ENCODE measurements at regions not wholly inside any gene's neighbourhood (a gene's known extent, or its start where the extent isn't known, plus 50 kb on each side); places are given as distances from the start of the nearest gene placed in this dataset.

- ChIA-PET RAD21 (ENCODE audit: low non-redundant PET in 1 of 2, low total read pairs in 2 of 2, uncharacterized antibody in 2 of 2, unreplicated experiment in 2 of 2) (no interaction called here), POLR2A (no interaction called here), CTCF (no interaction called here)
- no peak overlapping the region for H3K9ac ChIP-seq (ENCODE audit: low read length)
- no peak for ATAC-seq
- no TSS peak for BruUV-seq (replicated peaks)
- no peaks in the 10 kb centered on the region for H3K4me1 ChIP-seq (ENCODE audit: control insufficient read depth in 1 of 2, insufficient read depth in 2 of 2, low read length in 2 of 2)
- H2AFZ ChIP-seq (ENCODE audit: low read depth, low read length, poor library complexity, severe bottlenecking): no peak overlapping the region
- no peaks in the 10 kb centered on the region for H4K20me1 ChIP-seq (ENCODE audit: insufficient read depth)
- no peak overlapping the region for H3K4me3 ChIP-seq (replicated peaks in 1 of 2; ENCODE audit: low read depth in 1 of 2, low read length in 2 of 2)
- intact Hi-C loops (cut with micrococcal nuclease): no loop called here
- H3K9me3 ChIP-seq (ENCODE audit: control insufficient read depth in 1 of 2, insufficient read depth in 1 of 2, low read depth in 1 of 2, low read length in 2 of 2): peaks cover 0 to 4% of the 10 kb centered on the region in 2 experiments; a peak in 1 of 4 replicates
- H3K9me2 ChIP-seq (ENCODE audit: insufficient read depth): no peaks in the 10 kb centered on the region
- no peaks in the 10 kb centered on the region for H3K36me3 ChIP-seq (ENCODE audit: control insufficient read depth in 1 of 2, insufficient read depth in 2 of 2, low read length in 2 of 2)
- DNase-seq (ENCODE audit: low read depth, low spot score): no peak
- TF ChIP-seq SP1 (IDR thresholded peaks at IDR 0.05; ENCODE audit: low read depth) (no peak), ZFX (IDR thresholded peaks at IDR 0.05) (no peak), ATF3 (IDR thresholded peaks at IDR 0.05) (no peak), SIN3A (IDR thresholded peaks at IDR 0.05; ENCODE audit: low read depth) (no peak), POLR2AphosphoS5 (IDR thresholded peaks at IDR 0.05; ENCODE audit: low read depth, low read length) (no peak), EGR1 (IDR thresholded peaks at IDR 0.05; ENCODE audit: low read depth) (no peak), MAX (IDR thresholded peaks at IDR 0.05) (no peak), EZH2phosphoT487 (IDR thresholded peaks at IDR 0.05; ENCODE audit: borderline replicate concordance) (no peak), ELF1 (IDR thresholded peaks at IDR 0.05; ENCODE audit: borderline replicate concordance, low read depth) (no peak), CEBPB (IDR thresholded peaks at IDR 0.05; ENCODE audit: low read depth) (no peak)
- H3K27me3 ChIP-seq (ENCODE audit: insufficient read depth, low read length): no peaks in the 10 kb centered on the region
- H3K4me2 ChIP-seq (ENCODE audit: low read length): no peak overlapping the region
- H3K79me2 ChIP-seq (ENCODE audit: insufficient read depth, low read length): no peaks in the 10 kb centered on the region
- no peak overlapping the region for H3K27ac ChIP-seq (ENCODE audit: low read depth, low read length)
Observed at GRCh38 chr10:83632701-83633100, 506.6 kb upstream of the GHITM start.

- Histone ChIP-seq H3K79me2 (ENCODE audit: insufficient read depth, low read length) (no peaks in the 10 kb centered on the region), H3K27ac (ENCODE audit: low read depth, low read length) (no peak overlapping the region), H3K9ac (ENCODE audit: low read length) (no peak overlapping the region), H3K9me3 (ENCODE audit: control insufficient read depth in 1 of 2, insufficient read depth in 1 of 2, low read depth in 1 of 2, low read length in 2 of 2) (peaks cover 0 to 4% of the 10 kb centered on the region in 2 experiments; a peak in 1 of 4 replicates), H3K9me2 (ENCODE audit: insufficient read depth) (no peaks in the 10 kb centered on the region), H3K4me2 (ENCODE audit: low read length) (no peak overlapping the region), H2AFZ (ENCODE audit: low read depth, low read length, poor library complexity, severe bottlenecking) (no peak overlapping the region), H3K4me3 (replicated peaks in 1 of 2; ENCODE audit: low read depth in 1 of 2, low read length in 2 of 2) (no peak overlapping the region), H3K4me1 (ENCODE audit: control insufficient read depth in 1 of 2, insufficient read depth in 2 of 2, low read length in 2 of 2) (no peaks in the 10 kb centered on the region), H3K27me3 (ENCODE audit: insufficient read depth, low read length) (no peaks in the 10 kb centered on the region), H3K36me3 (ENCODE audit: control insufficient read depth in 1 of 2, insufficient read depth in 2 of 2, low read length in 2 of 2) (no peaks in the 10 kb centered on the region), H4K20me1 (ENCODE audit: insufficient read depth) (no peaks in the 10 kb centered on the region)
- ChIA-PET POLR2A (no interaction called here), RAD21 (ENCODE audit: low non-redundant PET in 1 of 2, low total read pairs in 2 of 2, uncharacterized antibody in 2 of 2, unreplicated experiment in 2 of 2) (no interaction called here), CTCF (no interaction called here)
- intact Hi-C loops (cut with micrococcal nuclease): no loop called here
- no TSS peak for BruUV-seq (replicated peaks)
- DNase-seq (ENCODE audit: low read depth, low spot score): no peak
- ATAC-seq: no peak
- no peak for TF ChIP-seq POLR2A (IDR thresholded peaks at IDR 0.05; ENCODE audit: borderline replicate concordance, extremely low read depth, insufficient read depth, insufficient read length)
- TF ChIP-seq SP1 (IDR thresholded peaks at IDR 0.05; ENCODE audit: low read depth): no peak
- no peak for TF ChIP-seq SRF (IDR thresholded peaks at IDR 0.05; ENCODE audit: low read depth)
- TF ChIP-seq ZNF274 (IDR thresholded peaks at IDR 0.05; ENCODE audit: low read depth, low read length): no peak
- no peak for TF ChIP-seq CTCF (IDR thresholded peaks at IDR 0.05 in 2 of 3, conservative IDR thresholded peaks at IDR 0.05 in 1 of 3; ENCODE audit: borderline replicate concordance in 1 of 3, insufficient read depth in 1 of 3, low read depth in 2 of 3, low read length in 2 of 3)
- TF ChIP-seq REST (IDR thresholded peaks at IDR 0.05; ENCODE audit: low read depth): no peak
- no peak for TF ChIP-seq POLR2AphosphoS5 (IDR thresholded peaks at IDR 0.05; ENCODE audit: low read depth, low read length)
- TF ChIP-seq TCF7L2 (IDR thresholded peaks at IDR 0.05; ENCODE audit: borderline replicate concordance, extremely low read depth, insufficient read depth, insufficient read length): no peak
- TF ChIP-seq RAD21 (IDR thresholded peaks at IDR 0.05; ENCODE audit: low read depth): no peak
- TF ChIP-seq CBX3 (IDR thresholded peaks at IDR 0.05; ENCODE audit: low read depth): no peak
Observed at GRCh38 chr10:83633547-83633946, 505.8 kb upstream of the GHITM start.

Data from HCT116 (cell line).